ENCODE measurements at regions not wholly inside any gene's neighbourhood (a gene's known extent, or its start where the extent isn't known, plus 50 kb on each side); places are given as distances from the start of the nearest gene placed in this dataset.

DNA sequence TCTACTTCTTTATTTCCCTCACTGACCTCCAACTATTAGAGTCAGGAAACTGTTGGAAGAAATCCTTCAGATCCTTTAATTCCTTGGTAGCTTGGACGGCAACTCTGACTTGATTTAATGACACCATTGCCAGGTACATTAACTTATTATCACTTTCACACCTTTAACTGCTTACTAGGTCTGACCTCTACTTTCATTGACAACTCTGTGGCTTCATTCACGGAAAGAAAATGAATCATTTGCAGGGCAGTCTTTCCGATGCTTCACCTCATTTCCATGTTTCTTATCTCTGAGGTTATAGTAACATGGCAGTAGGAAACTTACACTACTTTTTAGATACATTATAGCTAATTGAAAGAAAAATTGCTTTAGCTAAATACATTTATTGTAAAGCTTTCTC lies 82.6 kb upstream of the PDGFD start:
- DNase-seq (ENCODE audit: insufficient read length, low spot score) (no peak), FAIRE-seq (no peak)
- no peak for TF ChIP-seq CTCF (IDR thresholded peaks at IDR 0.05; ENCODE audit: insufficient read depth, missing control alignments)

GRCh38 chr11:104238916-104239315 lies 75.0 kb upstream of the PDGFD start:
- DNase-seq (ENCODE audit: insufficient read length, low spot score) = no peak
- TF ChIP-seq CTCF (IDR thresholded peaks at IDR 0.05; ENCODE audit: insufficient read depth, missing control alignments) = no peak
- no peak for FAIRE-seq

GRCh38 chr11:104225047-104225446 lies 61.1 kb upstream of the PDGFD start:
- FAIRE-seq (no peak), DNase-seq (ENCODE audit: insufficient read length, low spot score) (no peak)
- no peak for TF ChIP-seq CTCF (IDR thresholded peaks at IDR 0.05; ENCODE audit: insufficient read depth, missing control alignments)

GRCh38 chr11:104222464-104222863 lies 58.5 kb upstream of the PDGFD start:
- FAIRE-seq (no peak), DNase-seq (ENCODE audit: insufficient read length, low spot score) (no peak)
- no peak for TF ChIP-seq CTCF (IDR thresholded peaks at IDR 0.05; ENCODE audit: insufficient read depth, missing control alignments)

DNA sequence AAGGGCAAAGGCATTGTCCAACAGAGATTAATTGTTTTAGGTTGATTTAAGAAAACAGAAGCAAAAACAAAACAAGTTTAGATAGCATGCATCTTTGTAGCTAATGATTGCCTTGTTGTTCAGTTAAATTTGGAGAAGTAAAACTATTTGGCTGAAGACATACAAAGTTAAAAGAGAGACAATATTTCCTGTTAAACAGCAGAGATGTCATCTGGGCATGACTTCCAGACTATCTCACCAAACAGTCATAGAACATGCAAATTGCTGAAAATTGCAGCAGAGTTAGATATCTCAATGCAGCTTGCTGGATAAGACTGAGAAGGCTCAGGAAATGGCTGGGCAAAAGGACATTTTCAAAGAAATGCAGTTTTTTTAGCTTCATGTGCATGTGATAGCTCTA lies 57.5 kb upstream of the PDGFD start:
- TF ChIP-seq CTCF (IDR thresholded peaks at IDR 0.05; ENCODE audit: insufficient read depth, missing control alignments) = no peak
- FAIRE-seq = no peak
- no peak for DNase-seq (ENCODE audit: insufficient read length, low spot score)

DNA sequence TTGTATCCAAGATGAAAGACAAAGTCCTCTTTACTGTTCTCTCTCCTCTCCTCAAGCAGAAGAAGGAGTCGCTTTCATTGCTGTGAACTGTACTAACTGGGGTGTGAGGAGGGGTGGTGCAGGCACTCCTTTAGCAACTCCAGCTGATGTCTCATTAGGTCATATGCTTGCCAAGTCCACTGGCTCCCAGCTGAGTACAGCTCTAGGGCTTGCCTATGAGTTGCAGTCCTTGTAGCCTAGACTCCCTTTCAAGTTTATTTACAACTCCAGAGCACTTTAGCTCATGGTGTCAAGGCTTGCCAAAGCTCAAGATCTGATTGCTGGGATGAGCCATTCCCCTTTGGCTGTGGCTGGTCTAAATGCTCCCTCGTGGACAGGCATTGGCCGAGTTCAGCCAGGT lies 55.1 kb upstream of the PDGFD start:
- TF ChIP-seq CTCF (IDR thresholded peaks at IDR 0.05; ENCODE audit: insufficient read depth, missing control alignments) = no peak
- FAIRE-seq (no peak), DNase-seq (ENCODE audit: insufficient read length, low spot score) (no peak)

- FAIRE-seq (no peak), DNase-seq (ENCODE audit: insufficient read length, low spot score) (no peak)
- no peak for TF ChIP-seq CTCF (IDR thresholded peaks at IDR 0.05; ENCODE audit: insufficient read depth, missing control alignments)
These were observed 50.6 kb upstream of the PDGFD start for GRCh38 chr11:104214517-104214916.
